CD8-positive, alpha-beta memory T cell (primary cell): ENCODE measurements at regions not wholly inside any gene's neighbourhood (a gene's known extent, or its start where the extent isn't known, plus 50 kb on each side); places are given as distances from the start of the nearest gene placed in this dataset.

ENCODE experiments used
- CTCF ChIA-PET: fragments of 350-600 bp; sonication (Branson Sonifier 250); formaldehyde crosslinking; loops from one replicate; lab custom pipeline; 2021; ENCODE audit warnings: antibody characterized with exemption; lab: Charles Lee
- POLR2A ChIA-PET: fragments of 350-600 bp; sonication (Branson Sonifier 250); formaldehyde crosslinking; loops from one replicate; lab custom pipeline; 2021; ENCODE audit warnings: antibody characterized with exemption; lab: Charles Lee
- DNase-seq, 5 donors: peaks; one replicate each; pipeline versions ENCODE4 v3.0.0 to v3.0.0-alpha.2; 2020 to 2022; ENCODE audit warnings: mixed read lengths in 1 of 5
- H3K27ac ChIP-seq: one replicate; pipeline ENCODE4 v1.7.0; 2013; ENCODE audit warnings: low read depth, mild to moderate bottlenecking, low read length, moderate library complexity
- H3K27me3 ChIP-seq: 2 replicates; pipeline ENCODE4 v1.7.0; 2013; ENCODE audit warnings: low read length, mild to moderate bottlenecking; ENCODE audit not compliant: insufficient read depth, poor library complexity, severe bottlenecking
- H3K36me3 ChIP-seq: 2 replicates; pipeline ENCODE4 v1.7.0; 2013; ENCODE audit warnings: mild to moderate bottlenecking, low read length, moderate library complexity; ENCODE audit not compliant: insufficient read depth
- H3K4me1 ChIP-seq: 2 replicates; pipeline ENCODE4 v1.7.0; 2013; ENCODE audit warnings: mild to moderate bottlenecking, low read length, moderate library complexity; ENCODE audit not compliant: insufficient read depth
- H3K4me3 ChIP-seq: 2 replicates; pipeline ENCODE4 v1.7.0; 2013; ENCODE audit warnings: mild to moderate bottlenecking, low read length
- H3K9me3 ChIP-seq: 2 replicates; pipeline ENCODE4 v1.7.0; 2013; ENCODE audit warnings: mild to moderate bottlenecking, low read length
- H3K27ac Mint-ChIP-seq, 8 donors: one replicate each; pipeline ENCODE4 v1.8.0; 2020 to 2021; ENCODE audit warnings: mixed read lengths in 8 of 8, mild to moderate bottlenecking in 6 of 8, inconsistent platforms in 3 of 8, moderate library complexity in 3 of 8
- H3K27me3 Mint-ChIP-seq, 2 donors: one replicate each; pipeline ENCODE4 v1.8.0; 2020 to 2021; ENCODE audit warnings: mixed read lengths in 2 of 2, mild to moderate bottlenecking in 1 of 2, moderate library complexity in 1 of 2
- H3K36me3 Mint-ChIP-seq, 3 donors: one replicate each; pipeline ENCODE4 v1.8.0; 2020 to 2021; ENCODE audit warnings: mixed read lengths in 3 of 3, inconsistent platforms in 1 of 3, mild to moderate bottlenecking in 1 of 3
- H3K4me1 Mint-ChIP-seq, 3 donors: one replicate each; pipeline ENCODE4 v1.8.0; 2020 to 2021; ENCODE audit warnings: mixed read lengths in 3 of 3, inconsistent platforms in 1 of 3, mild to moderate bottlenecking in 1 of 3
- H3K4me3 Mint-ChIP-seq, 7 donors: one replicate each; pipeline ENCODE4 v1.8.0; 2020 to 2021; ENCODE audit warnings: mixed read lengths in 7 of 7, mild to moderate bottlenecking in 6 of 7, moderate library complexity in 4 of 7, inconsistent platforms in 2 of 7
- H3K9me3 Mint-ChIP-seq, 5 donors: one replicate each; pipeline ENCODE4 v1.8.0; 2020 to 2022; ENCODE audit warnings: mixed read lengths in 5 of 5, mild to moderate bottlenecking in 3 of 5, moderate library complexity in 2 of 5, inconsistent platforms in 1 of 5

DNA sequence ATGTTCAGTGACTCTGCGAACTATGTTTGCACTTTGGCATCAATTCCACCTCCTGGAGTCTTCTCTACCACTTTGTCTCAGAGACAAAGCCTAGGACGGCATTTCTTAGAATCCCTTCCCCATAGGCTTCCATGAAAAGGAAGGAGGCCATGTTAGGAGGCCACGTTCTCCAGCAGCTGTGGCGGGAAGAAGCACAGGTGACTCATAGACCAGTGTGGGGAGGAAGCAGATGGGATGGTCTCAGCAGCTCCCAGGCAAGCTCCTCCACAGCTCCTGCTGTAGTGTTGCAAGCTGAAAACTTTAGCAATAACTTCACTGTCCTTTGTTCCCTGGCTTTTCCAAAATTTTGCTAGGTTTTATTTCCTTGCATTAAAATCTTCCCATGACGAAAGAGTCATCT lies 781.3 kb upstream of the ID2 start:
- no peaks in the 10 kb centered on the region for H3K4me1 ChIP-seq
- no peaks in the 10 kb centered on the region for H3K9me3 Mint-ChIP-seq
- no peak for DNase-seq
- H3K27ac Mint-ChIP-seq = no peak overlapping the region
- no peak overlapping the region for H3K27ac ChIP-seq
- CTCF ChIA-PET = no interaction called here
- H3K36me3 ChIP-seq = no peaks in the 10 kb centered on the region
- H3K4me1 Mint-ChIP-seq = peaks cover 0 to 3% (median 0%) of the 10 kb centered on the region in 3 donors
- no peaks in the 10 kb centered on the region for H3K9me3 ChIP-seq
- peaks cover 3 to 4% of the 10 kb centered on the region in 2 donors for H3K27me3 Mint-ChIP-seq
- H3K4me3 Mint-ChIP-seq = no peak overlapping the region
- POLR2A ChIA-PET = no interaction called here
- H3K4me3 ChIP-seq = no peak overlapping the region
- H3K27me3 ChIP-seq = no peaks in the 10 kb centered on the region
- no peaks in the 10 kb centered on the region for H3K36me3 Mint-ChIP-seq

DNA sequence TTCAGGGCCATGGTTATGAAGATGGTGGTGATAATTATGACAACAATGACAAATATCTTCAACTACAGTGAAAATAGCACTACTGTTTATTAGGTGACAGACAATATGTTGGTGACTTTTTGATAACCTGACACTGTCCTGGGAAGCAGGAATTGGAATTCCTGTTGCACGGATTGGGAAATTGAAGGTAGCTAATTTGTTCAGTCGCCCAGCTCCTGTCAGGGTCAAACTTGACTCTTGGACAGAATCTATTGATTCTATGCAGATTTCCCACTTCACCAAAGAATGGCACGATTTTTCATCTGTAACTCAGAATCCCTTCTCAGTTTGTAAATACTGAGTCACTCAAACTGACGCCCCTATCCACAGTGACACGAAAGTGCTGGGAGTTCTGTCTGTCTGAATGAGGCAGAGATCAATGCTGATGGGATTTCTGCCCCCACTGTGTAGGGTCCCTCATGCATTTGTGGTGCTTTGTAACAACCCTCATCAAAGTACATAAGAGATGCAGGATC lies 779.5 kb upstream of the ID2 start:
- DNase-seq = no peak
- Mint-ChIP-seq H3K27ac (no peak overlapping the region), H3K36me3 (peaks cover 0 to under 1% (median 0%) of the 10 kb centered on the region in 3 donors), H3K27me3 (peaks cover under 1 to 4% of the 10 kb centered on the region in 2 donors), H3K9me3 (no peaks in the 10 kb centered on the region), H3K4me3 (no peak overlapping the region), H3K4me1 (peaks cover 0 to 3% (median 0%) of the 10 kb centered on the region in 3 donors)
- ChIA-PET CTCF (no interaction called here), POLR2A (no interaction called here)
- Histone ChIP-seq H3K4me3 (no peak overlapping the region), H3K27ac (no peak overlapping the region), H3K36me3 (no peaks in the 10 kb centered on the region), H3K4me1 (no peaks in the 10 kb centered on the region), H3K9me3 (no peaks in the 10 kb centered on the region), H3K27me3 (no peaks in the 10 kb centered on the region)

DNA sequence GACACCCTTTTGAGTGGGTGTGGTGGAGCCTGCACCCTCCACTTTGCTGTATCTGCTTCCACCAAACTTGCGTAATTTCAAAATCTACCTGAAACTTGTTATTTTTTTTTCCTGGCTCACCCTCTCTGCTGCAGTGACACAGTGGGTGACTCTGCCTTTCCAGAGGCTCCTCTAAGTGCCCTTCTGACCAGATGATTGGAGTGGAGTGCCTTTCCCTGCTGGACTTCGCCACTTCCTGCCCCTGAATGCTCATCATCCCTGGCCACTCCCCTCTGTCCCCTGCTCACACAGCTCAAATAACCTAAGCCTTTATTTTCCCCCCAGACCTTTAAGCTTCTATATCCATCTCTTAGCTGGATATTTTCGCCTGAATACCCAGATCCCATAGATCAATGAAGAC lies 777.5 kb upstream of the ID2 start:
- Histone ChIP-seq H3K36me3 (no peaks in the 10 kb centered on the region), H3K27ac (no peak overlapping the region), H3K27me3 (no peaks in the 10 kb centered on the region), H3K4me3 (no peak overlapping the region), H3K9me3 (no peaks in the 10 kb centered on the region), H3K4me1 (no peaks in the 10 kb centered on the region)
- ChIA-PET POLR2A (no interaction called here), CTCF (no interaction called here)
- H3K36me3 Mint-ChIP-seq = peaks cover 0 to 3% (median 0%) of the 10 kb centered on the region in 3 donors
- H3K9me3 Mint-ChIP-seq = no peaks in the 10 kb centered on the region
- H3K4me3 Mint-ChIP-seq = no peak overlapping the region
- DNase-seq = no peak
- peaks cover 0 to 4% of the 10 kb centered on the region in 2 donors for H3K27me3 Mint-ChIP-seq
- peaks cover 0 to 3% (median 0%) of the 10 kb centered on the region in 3 donors for H3K4me1 Mint-ChIP-seq
- H3K27ac Mint-ChIP-seq = no peak overlapping the region

DNA sequence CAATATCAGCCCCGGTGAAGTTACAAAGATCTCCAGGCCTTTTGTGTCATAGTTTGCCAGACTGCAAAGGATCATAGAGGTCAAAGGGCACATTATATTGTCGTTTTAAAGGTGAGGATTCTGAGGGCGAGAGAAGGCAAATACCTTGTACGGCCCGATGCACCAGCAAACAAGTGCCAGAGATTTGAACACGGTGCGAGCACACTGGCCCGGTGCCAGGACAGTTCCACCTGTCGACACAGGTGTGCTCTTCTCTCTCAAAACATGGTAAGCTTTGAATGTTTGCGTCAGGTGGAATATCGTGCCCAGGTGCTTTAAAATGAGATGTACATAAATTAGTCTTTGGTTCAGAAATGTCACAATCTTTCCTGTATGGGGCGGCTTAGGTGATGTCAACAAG lies 776.1 kb upstream of the ID2 start:
- no peaks in the 10 kb centered on the region for H3K9me3 Mint-ChIP-seq
- peaks cover 0 to 3% (median 0%) of the 10 kb centered on the region in 3 donors for H3K36me3 Mint-ChIP-seq
- no peaks in the 10 kb centered on the region for H3K27me3 ChIP-seq
- H3K9me3 ChIP-seq = no peaks in the 10 kb centered on the region
- DNase-seq = no peak
- no peaks in the 10 kb centered on the region for H3K4me1 ChIP-seq
- no peaks in the 10 kb centered on the region for H3K36me3 ChIP-seq
- no peak overlapping the region for H3K4me3 Mint-ChIP-seq
- CTCF ChIA-PET = no interaction called here
- H3K27me3 Mint-ChIP-seq = peaks cover 0 to 4% of the 10 kb centered on the region in 2 donors
- H3K27ac Mint-ChIP-seq = peak overlapping the region in 1 of 8 donors; percentile 34
- POLR2A ChIA-PET = no interaction called here
- no peak overlapping the region for H3K27ac ChIP-seq
- H3K4me1 Mint-ChIP-seq = no peaks in the 10 kb centered on the region
- no peak overlapping the region for H3K4me3 ChIP-seq

DNA sequence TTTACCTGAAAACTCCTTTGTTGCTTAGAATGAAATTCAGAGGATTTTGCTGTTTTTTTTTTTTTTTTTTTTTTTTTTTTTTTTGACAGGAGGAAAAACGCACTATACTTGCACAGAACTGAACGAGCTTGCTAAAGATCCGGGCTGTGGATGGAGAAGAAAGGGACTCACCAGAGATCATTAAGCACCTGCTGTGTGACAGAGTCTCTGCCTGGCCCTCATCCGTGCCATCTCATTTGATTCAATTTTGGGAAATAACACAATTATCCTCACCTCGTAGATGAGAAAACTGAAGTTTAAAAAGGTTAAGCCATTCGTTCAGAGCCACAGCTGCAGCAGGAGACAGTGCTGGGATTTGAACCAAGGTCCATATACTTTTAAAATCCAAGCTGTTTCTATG lies 775.4 kb upstream of the ID2 start:
- H3K4me3 Mint-ChIP-seq = no peak overlapping the region
- Histone ChIP-seq H3K9me3 (no peaks in the 10 kb centered on the region), H3K36me3 (no peaks in the 10 kb centered on the region), H3K27ac (no peak overlapping the region), H3K4me3 (no peak overlapping the region), H3K4me1 (no peaks in the 10 kb centered on the region), H3K27me3 (no peaks in the 10 kb centered on the region)
- H3K27ac Mint-ChIP-seq = no peak overlapping the region
- peaks cover 0 to 3% (median 0%) of the 10 kb centered on the region in 3 donors for H3K36me3 Mint-ChIP-seq
- H3K27me3 Mint-ChIP-seq = peaks cover 0 to 4% of the 10 kb centered on the region in 2 donors
- no peak for DNase-seq
- H3K4me1 Mint-ChIP-seq = no peaks in the 10 kb centered on the region
- ChIA-PET CTCF (no interaction called here), POLR2A (no interaction called here)
- H3K9me3 Mint-ChIP-seq = no peaks in the 10 kb centered on the region

DNA sequence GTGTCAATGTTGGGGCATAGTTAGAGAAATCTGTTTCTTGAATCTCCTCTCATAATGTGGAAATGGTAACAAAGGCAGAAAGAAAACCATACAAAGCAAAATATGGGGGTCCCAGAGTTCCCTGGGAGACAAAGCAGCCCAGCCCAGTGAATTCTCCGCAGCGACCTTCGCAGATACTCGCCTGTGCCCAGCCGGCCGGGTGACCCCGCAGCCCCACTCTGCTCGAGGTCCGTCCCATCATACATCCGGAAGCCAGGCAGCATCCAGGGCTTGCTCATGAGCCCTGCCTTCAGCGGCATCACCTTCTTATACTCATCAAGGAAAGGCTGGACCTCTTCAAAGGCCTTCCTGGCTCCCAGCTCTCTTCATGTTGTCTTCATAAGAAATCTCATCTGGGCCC lies 774.8 kb upstream of the ID2 start:
- no peak for DNase-seq
- no peaks in the 10 kb centered on the region for H3K36me3 ChIP-seq
- H3K36me3 Mint-ChIP-seq = peaks cover 0 to 3% (median 0%) of the 10 kb centered on the region in 3 donors
- no peak overlapping the region for H3K4me3 Mint-ChIP-seq
- H3K27me3 ChIP-seq = no peaks in the 10 kb centered on the region
- H3K4me3 ChIP-seq = no peak overlapping the region
- no peak overlapping the region for H3K27ac Mint-ChIP-seq
- peaks cover 0 to 4% of the 10 kb centered on the region in 2 donors for H3K27me3 Mint-ChIP-seq
- POLR2A ChIA-PET = no interaction called here
- H3K9me3 Mint-ChIP-seq = no peaks in the 10 kb centered on the region
- no peak overlapping the region for H3K27ac ChIP-seq
- no peaks in the 10 kb centered on the region for H3K9me3 ChIP-seq
- no peaks in the 10 kb centered on the region for H3K4me1 Mint-ChIP-seq
- no peaks in the 10 kb centered on the region for H3K4me1 ChIP-seq
- CTCF ChIA-PET = no interaction called here

DNA sequence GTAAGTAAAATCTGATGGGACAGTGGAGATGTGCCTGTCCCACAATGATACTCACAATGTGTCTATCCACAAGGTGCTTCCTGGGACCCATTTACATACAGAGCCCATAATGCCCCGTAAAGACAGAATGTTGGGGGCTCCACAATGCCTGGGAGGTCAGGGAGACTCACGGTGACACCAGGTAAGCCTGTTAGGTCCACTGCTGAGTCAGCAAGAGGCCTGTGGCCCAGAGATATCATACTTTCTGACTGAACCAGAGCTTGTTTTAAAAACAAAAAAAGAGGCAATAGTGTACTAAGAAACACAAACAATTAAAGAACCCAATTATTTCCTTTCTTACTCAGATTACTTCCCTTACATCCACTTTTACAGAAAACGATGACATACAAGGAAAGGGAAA lies 771.1 kb upstream of the ID2 start:
- Mint-ChIP-seq H3K36me3 (peaks cover 0 to 3% (median 0%) of the 10 kb centered on the region in 3 donors), H3K27ac (peak overlapping the region in 2 of 8 donors; percentile 8 to 26), H3K9me3 (peaks cover 0 to 1% (median 0%) of the 10 kb centered on the region in 5 donors), H3K4me1 (no peaks in the 10 kb centered on the region), H3K27me3 (no peaks in the 10 kb centered on the region), H3K4me3 (no peak overlapping the region)
- Histone ChIP-seq H3K27me3 (no peaks in the 10 kb centered on the region), H3K9me3 (no peaks in the 10 kb centered on the region), H3K27ac (no peak overlapping the region), H3K4me3 (no peak overlapping the region), H3K36me3 (no peaks in the 10 kb centered on the region), H3K4me1 (no peaks in the 10 kb centered on the region)
- DNase-seq = no peak
- ChIA-PET POLR2A (no interaction called here), CTCF (no interaction called here)

DNA sequence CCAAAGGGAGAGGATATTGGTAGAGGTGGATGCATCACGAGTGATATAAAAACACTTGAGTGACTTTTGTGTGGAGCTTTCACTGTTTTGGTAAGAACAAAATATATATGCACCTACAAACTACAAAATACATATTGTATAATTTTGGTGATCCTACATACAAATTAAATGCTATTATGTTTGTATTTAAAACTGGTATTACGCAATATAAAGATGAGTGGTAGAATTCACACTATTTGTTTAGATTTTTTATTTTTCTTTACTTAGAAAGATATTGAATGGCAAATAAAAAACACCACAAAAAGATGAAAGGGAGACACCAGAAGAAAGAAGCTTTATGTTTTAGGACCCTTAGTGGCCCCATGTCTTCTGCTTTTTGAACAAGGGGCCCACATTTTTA lies 770.7 kb upstream of the ID2 start:
- Histone ChIP-seq H3K9me3 (no peaks in the 10 kb centered on the region), H3K4me3 (no peak overlapping the region), H3K27me3 (no peaks in the 10 kb centered on the region), H3K36me3 (no peaks in the 10 kb centered on the region), H3K4me1 (no peaks in the 10 kb centered on the region), H3K27ac (no peak overlapping the region)
- ChIA-PET CTCF (no interaction called here), POLR2A (no interaction called here)
- DNase-seq = no peak
- peaks cover 0 to 1% (median 0%) of the 10 kb centered on the region in 5 donors for H3K9me3 Mint-ChIP-seq
- H3K27ac Mint-ChIP-seq = no peak overlapping the region
- no peaks in the 10 kb centered on the region for H3K4me1 Mint-ChIP-seq
- no peak overlapping the region for H3K4me3 Mint-ChIP-seq
- H3K36me3 Mint-ChIP-seq = peaks cover 0 to 3% (median 0%) of the 10 kb centered on the region in 3 donors
- no peaks in the 10 kb centered on the region for H3K27me3 Mint-ChIP-seq
